ENCODE measurements at regions not wholly inside any gene's neighbourhood (a gene's known extent, or its start where the extent isn't known, plus 50 kb on each side); places are given as distances from the start of the nearest gene placed in this dataset.

DNA sequence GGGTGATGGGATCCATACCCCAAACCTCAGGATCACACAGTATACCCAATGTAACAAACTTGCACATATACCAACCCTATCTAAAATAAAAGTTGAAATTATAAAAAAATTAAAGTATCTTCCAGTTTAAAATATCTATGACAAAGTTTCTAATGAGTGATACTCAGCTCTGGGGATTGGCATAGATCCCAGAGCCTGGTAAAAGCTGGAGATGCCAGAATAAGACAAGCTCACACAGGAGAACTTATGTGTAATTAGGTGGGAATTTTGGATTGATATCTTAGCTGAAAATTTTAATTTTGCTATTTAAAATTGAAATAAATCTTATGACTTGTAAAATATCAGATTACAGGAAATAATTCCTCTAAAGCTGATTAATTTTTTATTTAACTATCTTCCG, 686.5 kb downstream of the GABRG1 start:
- TF ChIP-seq, protein P1, sequence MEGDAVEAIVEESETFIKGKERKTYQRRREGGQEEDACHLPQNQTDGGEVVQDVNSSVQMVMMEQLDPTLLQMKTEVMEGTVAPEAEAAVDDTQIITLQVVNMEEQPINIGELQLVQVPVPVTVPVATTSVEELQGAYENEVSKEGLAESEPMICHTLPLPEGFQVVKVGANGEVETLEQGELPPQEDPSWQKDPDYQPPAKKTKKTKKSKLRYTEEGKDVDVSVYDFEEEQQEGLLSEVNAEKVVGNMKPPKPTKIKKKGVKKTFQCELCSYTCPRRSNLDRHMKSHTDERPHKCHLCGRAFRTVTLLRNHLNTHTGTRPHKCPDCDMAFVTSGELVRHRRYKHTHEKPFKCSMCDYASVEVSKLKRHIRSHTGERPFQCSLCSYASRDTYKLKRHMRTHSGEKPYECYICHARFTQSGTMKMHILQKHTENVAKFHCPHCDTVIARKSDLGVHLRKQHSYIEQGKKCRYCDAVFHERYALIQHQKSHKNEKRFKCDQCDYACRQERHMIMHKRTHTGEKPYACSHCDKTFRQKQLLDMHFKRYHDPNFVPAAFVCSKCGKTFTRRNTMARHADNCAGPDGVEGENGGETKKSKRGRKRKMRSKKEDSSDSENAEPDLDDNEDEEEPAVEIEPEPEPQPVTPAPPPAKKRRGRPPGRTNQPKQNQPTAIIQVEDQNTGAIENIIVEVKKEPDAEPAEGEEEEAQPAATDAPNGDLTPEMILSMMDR (IDR thresholded peaks at IDR 0.05; ENCODE audit: extremely low read depth in 1 of 2, insufficient read depth in 1 of 2, low read depth in 1 of 2, low read length in 2 of 2): no peak
- TF ChIP-seq POLR2AphosphoS5 (IDR thresholded peaks at IDR 0.05; ENCODE audit: insufficient read depth, low read depth, low read length) (no peak), POLR2A (IDR thresholded peaks at IDR 0.05; ENCODE audit: low read depth, low read length) (no peak), EZH2 (IDR thresholded peaks at IDR 0.05; ENCODE audit: borderline replicate concordance, low read depth, low read length, severe bottlenecking) (no peak), FOS (IDR thresholded peaks at IDR 0.05; ENCODE audit: borderline replicate concordance, insufficient read depth, low read length) (no peak), JUN (IDR thresholded peaks at IDR 0.05; ENCODE audit: borderline replicate concordance, insufficient read depth, insufficient read length, low read depth) (no peak), MYC (IDR thresholded peaks at IDR 0.05; ENCODE audit: low read depth, low read length) (no peak)
- TF ChIP-seq, protein P2, sequence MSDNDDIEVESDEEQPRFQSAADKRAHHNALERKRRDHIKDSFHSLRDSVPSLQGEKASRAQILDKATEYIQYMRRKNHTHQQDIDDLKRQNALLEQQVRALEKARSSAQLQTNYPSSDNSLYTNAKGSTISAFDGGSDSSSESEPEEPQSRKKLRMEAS (IDR thresholded peaks at IDR 0.05; ENCODE audit: insufficient read depth, insufficient read length): no peak

Measured in endothelial cell of umbilical vein (primary cell).